Motor neuron (in vitro differentiated cells): ENCODE measurements at regions not wholly inside any gene's neighbourhood (a gene's known extent, or its start where the extent isn't known, plus 50 kb on each side); places are given as distances from the start of the nearest gene placed in this dataset.

Experiments used
- ATAC-seq, 8 experiments: fragments of 200-7000 bp; cut with Tn5 transposase; replicated peaks in 6 of 8; 2 replicates each; pipeline ENCODE4 v1.8.0; 2021; ENCODE audit warnings: mild to moderate bottlenecking in 8 of 8, moderate library complexity in 8 of 8
- H3K27ac ChIP-seq, 2 donors: fragments of 250-450 bp; sonication (Bioruptor Pico); 2 replicates each; pipeline ENCODE4 v1.9.0; 2021; ENCODE audit warnings: antibody characterized with exemption in 2 of 2, mild to moderate bottlenecking in 2 of 2, moderate library complexity in 1 of 2
- H3K4me1 ChIP-seq, 2 donors: fragments of 250-450 bp; sonication (Bioruptor Pico); replicated peaks in 1 of 2; 2 replicates each; pipeline ENCODE4 v1.6.1; 2021; ENCODE audit warnings: antibody characterized with exemption in 2 of 2, mild to moderate bottlenecking in 2 of 2, moderate library complexity in 1 of 2
- H3K4me3 ChIP-seq, 5 donors: fragments of 250-450 bp; sonication (Bioruptor Pico); 2 replicates each; pipeline ENCODE4 v1.9.0; 2021; ENCODE audit warnings: antibody characterized with exemption in 5 of 5, mild to moderate bottlenecking in 5 of 5, moderate library complexity in 4 of 5
- WGBS, 10 experiments: fragments of 450-650 bp; shearing (Covaris generic); methylation state at CpG; one replicate each; pipeline ENCODE4 v1.0.0; 2022; 5-methylcytosine and 5-hydroxymethylcytosine counted together
- in situ Hi-C, 9 experiments: fragments of 400-800 bp; cut with MboI; loops; one replicate each; pipeline ENCODE4 v1.15.0; 2021; ENCODE audit warnings: low sequenced_read_pairs in 9 of 9, low pct_unique_long_range_greater_than_20kb in 2 of 9; ENCODE audit not compliant: unreplicated experiment in 9 of 9

DNA sequence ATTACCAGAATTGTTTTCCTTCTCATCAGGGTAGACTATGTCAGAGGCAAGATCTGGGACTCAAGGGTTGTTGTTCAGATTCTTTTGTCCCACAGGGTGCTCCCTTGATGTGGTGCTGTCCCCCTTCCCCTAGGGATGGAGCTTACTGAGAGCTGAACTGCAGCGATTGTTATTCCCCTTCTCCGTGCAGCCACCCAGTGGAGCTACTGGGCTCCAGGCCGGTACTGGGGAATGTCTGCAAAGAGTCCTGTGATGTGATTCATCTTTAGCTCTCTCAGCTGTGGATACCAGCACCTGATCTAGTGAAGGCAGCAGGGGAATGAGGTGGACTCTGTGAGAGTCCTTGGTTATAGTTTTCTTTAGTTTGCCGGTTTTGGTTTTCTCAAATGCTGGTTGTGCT is 247.4 kb upstream of the HAND2 start:
- no peak overlapping the region for H3K27ac ChIP-seq
- in situ Hi-C loops = no loop called here
- no peak for ATAC-seq
- H3K4me1 ChIP-seq = no peaks in the 10 kb centered on the region
- WGBS, 10 experiments = 63 to 100% (median 83%) methylated on average over 1 to 3 of the region's 4 CpGs; no CpG with 5 or more reads in 2 of the 10 experiments
- no peak overlapping the region for H3K4me3 ChIP-seq

- ATAC-seq = no peak
- 0 to 92% (median 80%) methylated on average over 1 of the region's 1 CpG; no CpG with 5 or more reads in 2 of the 10 experiments for WGBS, 10 experiments
- Histone ChIP-seq H3K27ac (no peak overlapping the region), H3K4me3 (no peak overlapping the region), H3K4me1 (no peaks in the 10 kb centered on the region)
- in situ Hi-C loops = no loop called here
Measured at GRCh38 chr4:173769568-173769967, 239.5 kb upstream of the HAND2 start.

- WGBS, 10 experiments = 63 to 100% (median 82%) methylated on average over 1 to 4 of the region's 5 CpGs
- in situ Hi-C loops = no loop called here
- ATAC-seq = no peak
- no peak overlapping the region for H3K4me3 ChIP-seq
- no peak overlapping the region for H3K27ac ChIP-seq
- H3K4me1 ChIP-seq = no peaks in the 10 kb centered on the region
Measured at GRCh38 chr4:173767650-173768049, 237.6 kb upstream of the HAND2 start.

- Histone ChIP-seq H3K4me1 (no peaks in the 10 kb centered on the region), H3K4me3 (no peak overlapping the region), H3K27ac (no peak overlapping the region)
- ATAC-seq = peak in 1 of 8 experiments; percentile 55
- in situ Hi-C loops = no loop called here
- WGBS, 10 experiments = 11 to 80% (median 70%) methylated on average over 1 of the region's 1 CpG; no CpG with 5 or more reads in 4 of the 10 experiments
Measured at GRCh38 chr4:173766171-173766600, 236.2 kb upstream of the HAND2 start.

GRCh38 chr4:173765751-173766150 is 235.7 kb upstream of the HAND2 start:
- WGBS, 10 experiments = 25 to 100% (median 91%) methylated on average over 1 to 4 of the region's 4 CpGs; no CpG with 5 or more reads in 5 of the 10 experiments
- H3K27ac ChIP-seq = no peak overlapping the region
- in situ Hi-C loops = no loop called here
- peak in 2 of 8 experiments; percentile 18 to 40 for ATAC-seq
- H3K4me1 ChIP-seq = no peaks in the 10 kb centered on the region
- H3K4me3 ChIP-seq = no peak overlapping the region

DNA sequence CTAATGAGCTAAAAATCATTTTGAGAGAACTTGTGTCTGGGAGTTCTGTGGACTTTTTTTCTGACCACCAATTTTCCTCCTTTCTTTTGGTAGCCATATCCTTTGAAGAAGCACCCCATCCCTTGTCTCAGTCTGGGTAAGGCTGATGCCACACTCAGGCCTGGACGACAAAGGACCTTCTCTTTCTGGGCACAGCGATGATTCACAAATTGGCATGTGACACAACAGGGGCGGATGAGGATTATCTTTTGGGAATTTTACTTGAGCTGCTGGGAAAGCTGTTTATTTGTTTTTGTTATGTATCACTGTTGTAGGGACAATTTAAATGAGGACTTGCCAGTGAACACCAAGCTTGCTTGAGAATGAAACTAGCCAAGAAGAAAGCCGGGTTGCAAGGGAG is 233.4 kb upstream of the HAND2 start:
- ATAC-seq = no peak
- Histone ChIP-seq H3K27ac (no peak overlapping the region), H3K4me3 (no peak overlapping the region), H3K4me1 (no peaks in the 10 kb centered on the region)
- WGBS, 10 experiments = 25 to 100% (median 82%) methylated on average over 1 to 4 of the region's 4 CpGs
- in situ Hi-C loops = no loop called here

DNA sequence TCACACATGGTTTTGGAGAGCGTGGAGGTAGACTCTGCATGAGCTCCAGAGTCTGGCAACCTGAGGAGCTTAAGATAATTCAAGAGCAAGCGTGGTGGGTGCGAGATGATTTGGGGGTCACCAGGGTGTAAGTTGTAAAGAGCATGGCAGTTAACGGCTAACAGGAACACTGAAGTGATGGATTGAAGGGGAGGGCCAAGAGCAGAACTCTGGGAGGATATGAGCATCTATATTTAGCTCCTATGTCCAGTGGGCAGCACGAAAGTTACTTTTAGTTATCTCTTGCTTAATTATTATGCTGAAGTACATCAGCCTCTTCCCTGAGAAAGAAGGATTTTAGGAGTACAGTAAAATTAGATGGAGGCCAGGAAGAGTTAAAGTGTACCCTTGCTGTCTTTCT is 231.9 kb upstream of the HAND2 start:
- ATAC-seq = no peak
- 56 to 100% (median 83%) methylated on average over 1 to 5 of the region's 5 CpGs; no CpG with 5 or more reads in 2 of the 10 experiments for WGBS, 10 experiments
- no peaks in the 10 kb centered on the region for H3K4me1 ChIP-seq
- in situ Hi-C loops = no loop called here
- H3K27ac ChIP-seq = no peak overlapping the region
- no peak overlapping the region for H3K4me3 ChIP-seq

GRCh38 chr4:173761236-173761635 is 231.2 kb upstream of the HAND2 start:
- no peak for ATAC-seq
- 76 to 100% (median 89%) methylated on average over 1 to 5 of the region's 5 CpGs; no CpG with 5 or more reads in 2 of the 10 experiments for WGBS, 10 experiments
- Histone ChIP-seq H3K4me3 (no peak overlapping the region), H3K4me1 (no peaks in the 10 kb centered on the region), H3K27ac (no peak overlapping the region)
- in situ Hi-C loops = no loop called here

DNA sequence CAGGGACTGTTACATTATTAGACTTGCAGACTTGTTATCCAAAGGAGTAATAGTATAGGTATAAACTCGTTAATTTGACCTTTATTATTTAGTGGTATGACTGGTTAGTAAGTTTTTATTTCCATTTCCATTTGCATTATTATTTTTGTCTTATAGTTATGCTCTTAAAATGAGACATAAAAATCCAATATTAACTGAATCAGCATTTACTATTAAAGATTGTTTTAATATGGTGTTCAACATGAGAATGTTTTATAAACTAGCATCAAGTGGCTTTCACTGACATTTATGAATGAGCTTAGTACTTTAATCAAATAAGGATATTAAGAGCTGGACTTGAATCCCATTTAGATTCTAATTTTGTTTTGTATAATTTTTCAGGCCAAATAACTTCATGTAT is 228.1 kb upstream of the HAND2 start:
- Histone ChIP-seq H3K4me1 (no peaks in the 10 kb centered on the region), H3K4me3 (no peak overlapping the region), H3K27ac (no peak overlapping the region)
- WGBS, 10 experiments = 0 to 80% (median 33%) methylated on average over 1 of the region's 1 CpG; no CpG with 5 or more reads in 1 of the 10 experiments
- in situ Hi-C loops = no loop called here
- ATAC-seq = no peak

DNA sequence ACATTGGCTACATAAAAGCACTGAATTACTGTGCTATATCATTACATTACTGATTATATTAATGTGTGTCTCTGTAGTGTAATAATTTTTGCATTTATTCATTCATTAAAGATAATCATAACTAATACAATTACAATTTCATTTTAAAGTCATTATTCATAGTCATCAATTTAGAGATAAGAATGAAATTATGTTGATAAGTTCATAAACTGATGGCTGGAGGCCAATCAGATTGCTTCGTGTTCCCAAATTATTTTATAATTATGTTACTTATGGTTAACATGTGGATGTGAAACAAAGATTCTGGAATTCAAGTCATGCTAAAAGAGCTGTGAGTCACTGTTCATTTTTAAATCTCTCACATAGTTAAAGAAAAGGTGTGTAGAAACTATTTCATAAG is 223.4 kb upstream of the HAND2 start:
- ATAC-seq = no peak
- Histone ChIP-seq H3K4me1 (no peaks in the 10 kb centered on the region), H3K27ac (no peak overlapping the region), H3K4me3 (no peak overlapping the region)
- 0 to 100% (median 80%) methylated on average over 1 of the region's 1 CpG for WGBS, 10 experiments
- in situ Hi-C loops = no loop called here

DNA sequence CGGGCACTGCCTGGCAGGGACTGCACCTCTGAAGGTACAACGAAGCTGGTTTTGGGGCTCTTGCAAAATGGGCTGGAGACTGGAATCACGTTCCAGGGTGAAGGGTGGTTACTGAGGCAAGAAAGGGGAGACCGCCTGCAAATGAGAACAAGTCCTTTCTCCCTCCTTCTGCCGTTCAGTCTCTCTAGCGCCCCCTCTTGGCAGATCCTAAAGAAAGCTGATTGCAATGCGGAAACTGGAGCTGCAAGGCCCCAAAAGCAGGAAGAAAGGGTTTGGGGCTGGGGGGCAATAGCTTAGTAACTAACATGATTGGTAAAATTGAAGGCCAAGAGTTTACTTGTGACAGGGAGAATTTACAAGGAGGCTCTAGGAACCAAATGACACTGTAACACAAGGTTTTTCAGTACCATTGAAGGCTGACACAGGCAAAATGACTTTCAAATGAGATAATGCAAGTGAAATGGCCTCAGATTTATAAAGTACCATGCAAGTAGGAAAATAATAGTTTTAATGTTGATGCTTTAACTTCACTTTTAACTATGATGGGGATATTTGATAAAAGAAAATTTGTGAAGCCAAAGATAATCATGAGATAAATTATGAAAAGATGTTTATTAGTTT is 222.7 kb upstream of the HAND2 start:
- H3K27ac ChIP-seq = no peak overlapping the region
- H3K4me3 ChIP-seq = no peak overlapping the region
- 26 to 100% (median 43%) methylated on average over 1 to 7 of the region's 7 CpGs for WGBS, 10 experiments
- ATAC-seq = no peak
- no peaks in the 10 kb centered on the region for H3K4me1 ChIP-seq
- in situ Hi-C loops = no loop called here

DNA sequence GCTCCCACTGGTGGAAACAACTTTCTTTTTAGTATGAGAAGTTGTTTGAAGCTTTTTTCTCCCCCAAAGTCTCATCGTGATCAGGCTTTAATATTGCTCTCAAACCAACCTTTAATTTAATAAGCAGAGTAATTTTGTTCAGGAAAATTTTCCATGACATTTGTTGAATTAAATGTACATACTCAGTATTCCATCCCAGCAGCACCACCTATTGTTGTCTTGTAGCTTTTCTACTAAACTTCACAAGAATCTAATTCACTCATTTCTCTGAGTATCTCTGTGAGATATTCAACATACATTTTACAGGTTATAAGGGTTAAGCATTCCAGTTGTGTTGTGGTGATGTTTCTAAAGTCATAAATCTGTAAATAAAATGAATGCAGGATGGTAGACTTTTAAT is 218.3 kb upstream of the HAND2 start:
- Histone ChIP-seq H3K4me3 (no peak overlapping the region), H3K27ac (no peak overlapping the region), H3K4me1 (peaks cover 0 to 4% of the 10 kb centered on the region in 2 donors)
- WGBS, 10 experiments = 0 to 88% (median 31%) methylated on average over 1 of the region's 1 CpG; no CpG with 5 or more reads in 4 of the 10 experiments
- peak in 1 of 8 experiments; percentile 44 for ATAC-seq
- in situ Hi-C loops = loop anchor here in 3 of 9 experiments (10.0 to 25.0 kb wide), 2 partner anchors 234 to 236 kb away; no protein-coding TSS in a partner anchor

DNA sequence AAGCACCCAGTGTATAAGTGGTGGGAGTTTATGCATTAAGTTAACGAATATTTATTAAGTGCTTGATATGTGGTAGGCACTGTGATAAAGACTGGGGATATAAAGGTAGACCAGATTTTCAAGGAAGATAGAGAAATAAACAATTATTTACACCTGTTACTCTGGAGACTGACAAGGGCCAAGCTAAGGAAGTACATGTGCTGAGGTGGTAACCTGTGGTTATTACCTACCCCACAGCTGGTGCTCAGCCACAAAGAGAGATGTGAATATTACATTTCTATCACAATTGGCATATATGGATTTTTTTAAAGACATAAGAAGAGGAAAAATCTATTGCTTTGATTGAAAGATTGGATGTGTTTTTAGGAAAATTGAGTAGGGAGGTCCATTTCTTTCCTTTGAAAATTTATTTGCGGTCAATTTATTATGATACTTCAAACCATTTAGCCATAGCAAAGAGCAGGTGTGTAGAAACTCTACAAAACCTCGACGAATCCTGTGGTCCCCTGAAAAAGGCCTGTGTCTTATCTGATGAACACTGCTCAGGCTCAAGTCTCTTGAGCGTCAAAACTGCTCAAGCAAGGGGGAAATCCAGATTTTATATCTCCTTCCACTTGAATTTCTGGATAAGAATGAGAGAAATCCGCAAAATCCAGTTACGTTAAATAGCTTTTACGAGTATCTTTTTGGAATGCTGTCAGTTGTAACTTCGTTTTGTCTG is 217.7 kb upstream of the HAND2 start:
- in situ Hi-C loops = loop anchor here in 3 of 9 experiments (10.0 to 25.0 kb wide), 2 partner anchors 233 to 235 kb away; no protein-coding TSS in a partner anchor
- H3K4me1 ChIP-seq = peaks cover 0 to 4% of the 10 kb centered on the region in 2 donors
- no peak overlapping the region for H3K27ac ChIP-seq
- WGBS, 10 experiments = 22 to 93% (median 75%) methylated on average over 2 to 9 of the region's 9 CpGs
- no peak for ATAC-seq
- H3K4me3 ChIP-seq = no peak overlapping the region
